GM12872 (cell line): ENCODE measurements at regions not wholly inside any gene's neighbourhood (a gene's known extent, or its start where the extent isn't known, plus 50 kb on each side); places are given as distances from the start of the nearest gene placed in this dataset.

Experiments
- CTCF ChIP-seq: IDR thresholded peaks from 3 replicates; pipeline ENCODE4 v1.5.1; 2011; ENCODE audit warnings: low read depth, mild to moderate bottlenecking, low read length, moderate library complexity; ENCODE audit not compliant: insufficient read depth

- no peak for TF ChIP-seq CTCF
Observed at GRCh38 chr12:59079472-59079871, 159.2 kb upstream of the LRIG3 start.

GRCh38 chr12:59079002-59079401 lies 158.7 kb upstream of the LRIG3 start:
- TF ChIP-seq CTCF = no peak

GRCh38 chr12:59077575-59078426 lies 157.5 kb upstream of the LRIG3 start:
- no peak for TF ChIP-seq CTCF

- no peak for TF ChIP-seq CTCF
Observed at GRCh38 chr12:59077153-59077552, 156.8 kb upstream of the LRIG3 start.

- no peak for TF ChIP-seq CTCF
Observed at GRCh38 chr12:59076622-59077021, 156.3 kb upstream of the LRIG3 start.

- TF ChIP-seq CTCF = no peak
Observed at GRCh38 chr12:59075968-59076490, 155.7 kb upstream of the LRIG3 start.

- no peak for TF ChIP-seq CTCF
Observed at GRCh38 chr12:59075141-59075540, 154.8 kb upstream of the LRIG3 start.
